Caco-2 (cell line): ENCODE measurements at regions not wholly inside any gene's neighbourhood (a gene's known extent, or its start where the extent isn't known, plus 50 kb on each side); places are given as distances from the start of the nearest gene placed in this dataset.

ENCODE experiments used
- BruUV-seq: library from RNA; stranded (reverse); fragments of 400-500 nt; replicated peaks from 2 replicates; lab custom pipeline; 2021; lab: Mats Ljungman, UMichigan
- CTCF ChIA-PET: fragments of 300-600 bp; sonication (Branson Sonifier 250); formaldehyde crosslinking; loops from one replicate; lab custom pipeline; 2022; ENCODE audit warnings: antibody characterized with exemption; lab: Charles Lee
- POLR2A ChIA-PET: fragments of 300-600 bp; sonication (Branson Sonifier 250); formaldehyde crosslinking; loops from one replicate; lab custom pipeline; 2022; ENCODE audit warnings: antibody characterized with exemption; lab: Charles Lee
- DNase-seq, 2 experiments: peaks; one replicate each; pipeline versions ENCODE4 v3.0.0 to v3.0.0-alpha.2; 2020 to 2022
- H3K27me3 ChIP-seq: replicated peaks from 2 replicates; pipeline ENCODE4 v1.6.0; 2011; ENCODE audit warnings: low read length; ENCODE audit not compliant: control insufficient read depth, insufficient read depth
- H3K36me3 ChIP-seq: 2 replicates; pipeline ENCODE4 v1.5.1; 2011; ENCODE audit warnings: low read length; ENCODE audit not compliant: control insufficient read depth, insufficient read depth
- H3K4me1 ChIP-seq: fragments of 250-450 bp; sonication (Bioruptor Pico); 2 replicates; pipeline ENCODE4 v1.5.1; 2020; ENCODE audit warnings: mild to moderate bottlenecking
- H3K4me3 ChIP-seq: 2 replicates; pipeline ENCODE4 v1.5.1; 2011; ENCODE audit warnings: low read depth, mild to moderate bottlenecking, control low read depth, low read length
- H3K9me3 ChIP-seq: fragments of 250-450 bp; sonication (Bioruptor Pico); 2 replicates; pipeline ENCODE4 v1.5.1; 2020; ENCODE audit warnings: mild to moderate bottlenecking, moderate library complexity
- H3K27ac Mint-ChIP-seq: one replicate; pipeline ENCODE4 v1.8.0; 2022; ENCODE audit warnings: mixed read lengths; ENCODE audit not compliant: unreplicated experiment
- H3K27me3 Mint-ChIP-seq: one replicate; pipeline ENCODE4 v1.8.0; 2022; ENCODE audit warnings: mixed read lengths; ENCODE audit not compliant: insufficient read depth, unreplicated experiment
- H3K36me3 Mint-ChIP-seq: one replicate; pipeline ENCODE4 v1.8.0; 2022; ENCODE audit warnings: mild to moderate bottlenecking, mixed read lengths; ENCODE audit not compliant: insufficient read depth, unreplicated experiment
- H3K4me1 Mint-ChIP-seq: one replicate; pipeline ENCODE4 v1.8.0; 2022; ENCODE audit warnings: low read depth, mixed read lengths; ENCODE audit not compliant: unreplicated experiment
- H3K4me3 Mint-ChIP-seq: one replicate; pipeline ENCODE4 v1.8.0; 2022; ENCODE audit warnings: mild to moderate bottlenecking, moderate library complexity, mixed read lengths; ENCODE audit not compliant: unreplicated experiment
- H3K9me3 Mint-ChIP-seq: one replicate; pipeline ENCODE4 v1.8.0; 2022; ENCODE audit warnings: mixed read lengths; ENCODE audit not compliant: unreplicated experiment
- intact Hi-C: fragments of 100-400 bp; cut with micrococcal nuclease; formaldehyde crosslinking; loops from one replicate; pipeline ENCODE4 v1.10.0; 2022; ENCODE audit not compliant: unreplicated experiment
- TF ChIP-seq, protein P1 (sequence below), 2 experiments: fragments of 200-600 bp in 1 of 2; IDR thresholded peaks; 1 replicate in 1 of 2; 2 replicates in 1 of 2; pipeline versions ENCODE4 v1.5.1 to v1.8.0; 2011 to 2022; ENCODE audit warnings: antibody characterized with exemption in 1 of 2, control low read depth in 1 of 2, inconsistent platforms in 1 of 2, low read depth in 1 of 2, low read length in 1 of 2, mild to moderate bottlenecking in 1 of 2, moderate library complexity in 1 of 2; ENCODE audit not compliant: insufficient read depth in 1 of 2, severe bottlenecking in 1 of 2, unreplicated experiment in 1 of 2

DNA sequence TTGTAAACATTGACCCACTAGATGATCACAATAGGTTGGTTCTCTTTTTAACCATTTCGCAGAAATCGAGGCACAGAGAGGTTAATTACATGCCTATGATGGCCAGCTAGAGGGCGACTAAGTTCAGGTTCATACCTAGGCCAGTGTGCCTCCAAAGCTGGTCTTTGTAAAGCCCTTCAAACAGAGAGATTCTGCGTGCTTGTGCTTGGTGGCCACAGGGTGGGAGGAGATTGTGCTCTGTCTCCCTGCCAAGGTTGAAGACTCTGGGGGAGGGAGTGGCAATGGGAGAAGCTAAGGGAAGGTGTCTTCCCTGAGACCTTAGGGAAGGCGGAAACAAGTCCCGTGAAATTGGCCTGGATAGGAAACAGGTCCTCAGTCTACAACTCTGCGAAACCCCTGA lies 59.1 kb upstream of the RBM15 start:
- H3K4me3 ChIP-seq = no peak overlapping the region
- Mint-ChIP-seq H3K4me3 (no peak overlapping the region), H3K36me3 (no peaks in the 10 kb centered on the region), H3K27me3 (no peaks in the 10 kb centered on the region), H3K9me3 (no peaks in the 10 kb centered on the region), H3K4me1 (no peaks in the 10 kb centered on the region), H3K27ac (no peak overlapping the region)
- ChIA-PET POLR2A (no interaction called here), CTCF (no interaction called here)
- intact Hi-C loops = no loop called here
- no peaks in the 10 kb centered on the region for H3K36me3 ChIP-seq
- DNase-seq = no peak
- BruUV-seq = no TSS peak
- no peaks in the 10 kb centered on the region for H3K27me3 ChIP-seq
- H3K4me1 ChIP-seq = no peaks in the 10 kb centered on the region
- TF ChIP-seq, protein P1, sequence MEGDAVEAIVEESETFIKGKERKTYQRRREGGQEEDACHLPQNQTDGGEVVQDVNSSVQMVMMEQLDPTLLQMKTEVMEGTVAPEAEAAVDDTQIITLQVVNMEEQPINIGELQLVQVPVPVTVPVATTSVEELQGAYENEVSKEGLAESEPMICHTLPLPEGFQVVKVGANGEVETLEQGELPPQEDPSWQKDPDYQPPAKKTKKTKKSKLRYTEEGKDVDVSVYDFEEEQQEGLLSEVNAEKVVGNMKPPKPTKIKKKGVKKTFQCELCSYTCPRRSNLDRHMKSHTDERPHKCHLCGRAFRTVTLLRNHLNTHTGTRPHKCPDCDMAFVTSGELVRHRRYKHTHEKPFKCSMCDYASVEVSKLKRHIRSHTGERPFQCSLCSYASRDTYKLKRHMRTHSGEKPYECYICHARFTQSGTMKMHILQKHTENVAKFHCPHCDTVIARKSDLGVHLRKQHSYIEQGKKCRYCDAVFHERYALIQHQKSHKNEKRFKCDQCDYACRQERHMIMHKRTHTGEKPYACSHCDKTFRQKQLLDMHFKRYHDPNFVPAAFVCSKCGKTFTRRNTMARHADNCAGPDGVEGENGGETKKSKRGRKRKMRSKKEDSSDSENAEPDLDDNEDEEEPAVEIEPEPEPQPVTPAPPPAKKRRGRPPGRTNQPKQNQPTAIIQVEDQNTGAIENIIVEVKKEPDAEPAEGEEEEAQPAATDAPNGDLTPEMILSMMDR (IDR thresholded peaks at IDR 0.05; ENCODE audit: insufficient read depth in 1 of 2, low read depth in 1 of 2, low read length in 1 of 2, severe bottlenecking in 1 of 2, unreplicated experiment in 1 of 2) = no peak
- H3K9me3 ChIP-seq = no peaks in the 10 kb centered on the region

DNA sequence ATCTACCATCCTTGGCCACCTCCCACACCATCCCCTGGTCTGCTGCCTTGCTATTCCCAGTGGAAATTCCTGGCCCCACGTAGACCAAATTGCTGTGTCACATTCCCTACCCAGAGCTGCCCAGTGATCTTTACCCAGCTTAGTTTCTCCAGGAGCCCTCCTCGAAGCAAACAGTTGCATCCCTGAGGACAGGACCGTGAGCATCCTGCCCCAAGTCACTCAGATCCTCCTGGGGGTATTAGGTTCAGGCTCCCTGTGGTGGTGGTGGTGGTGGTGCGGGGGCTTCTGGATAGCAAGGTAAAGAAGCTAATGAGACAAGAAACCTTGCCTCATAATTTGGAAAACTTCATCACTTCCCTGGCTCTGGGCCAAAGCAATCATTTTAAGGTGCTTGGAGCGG lies 58.4 kb upstream of the RBM15 start:
- POLR2A ChIA-PET = interaction anchor here (0.6 kb wide), 1 partner anchor 22 kb away, joined by 3 read pairs; no protein-coding TSS in a partner anchor
- intact Hi-C loops = no loop called here
- Histone ChIP-seq H3K4me3 (no peak overlapping the region), H3K4me1 (no peaks in the 10 kb centered on the region), H3K27me3 (no peaks in the 10 kb centered on the region), H3K9me3 (no peaks in the 10 kb centered on the region), H3K36me3 (no peaks in the 10 kb centered on the region)
- Mint-ChIP-seq H3K4me3 (no peak overlapping the region), H3K36me3 (no peaks in the 10 kb centered on the region), H3K27me3 (no peaks in the 10 kb centered on the region), H3K27ac (no peak overlapping the region), H3K4me1 (no peaks in the 10 kb centered on the region), H3K9me3 (no peaks in the 10 kb centered on the region)
- TF ChIP-seq, protein P1 (IDR thresholded peaks at IDR 0.05; ENCODE audit: insufficient read depth in 1 of 2, low read depth in 1 of 2, low read length in 1 of 2, severe bottlenecking in 1 of 2, unreplicated experiment in 1 of 2) = no peak
- BruUV-seq = no TSS peak
- CTCF ChIA-PET = interaction anchor here (1.2 kb wide), 1 partner anchor 32 kb away, joined by 6 read pairs; no protein-coding TSS in a partner anchor
- DNase-seq = no peak

DNA sequence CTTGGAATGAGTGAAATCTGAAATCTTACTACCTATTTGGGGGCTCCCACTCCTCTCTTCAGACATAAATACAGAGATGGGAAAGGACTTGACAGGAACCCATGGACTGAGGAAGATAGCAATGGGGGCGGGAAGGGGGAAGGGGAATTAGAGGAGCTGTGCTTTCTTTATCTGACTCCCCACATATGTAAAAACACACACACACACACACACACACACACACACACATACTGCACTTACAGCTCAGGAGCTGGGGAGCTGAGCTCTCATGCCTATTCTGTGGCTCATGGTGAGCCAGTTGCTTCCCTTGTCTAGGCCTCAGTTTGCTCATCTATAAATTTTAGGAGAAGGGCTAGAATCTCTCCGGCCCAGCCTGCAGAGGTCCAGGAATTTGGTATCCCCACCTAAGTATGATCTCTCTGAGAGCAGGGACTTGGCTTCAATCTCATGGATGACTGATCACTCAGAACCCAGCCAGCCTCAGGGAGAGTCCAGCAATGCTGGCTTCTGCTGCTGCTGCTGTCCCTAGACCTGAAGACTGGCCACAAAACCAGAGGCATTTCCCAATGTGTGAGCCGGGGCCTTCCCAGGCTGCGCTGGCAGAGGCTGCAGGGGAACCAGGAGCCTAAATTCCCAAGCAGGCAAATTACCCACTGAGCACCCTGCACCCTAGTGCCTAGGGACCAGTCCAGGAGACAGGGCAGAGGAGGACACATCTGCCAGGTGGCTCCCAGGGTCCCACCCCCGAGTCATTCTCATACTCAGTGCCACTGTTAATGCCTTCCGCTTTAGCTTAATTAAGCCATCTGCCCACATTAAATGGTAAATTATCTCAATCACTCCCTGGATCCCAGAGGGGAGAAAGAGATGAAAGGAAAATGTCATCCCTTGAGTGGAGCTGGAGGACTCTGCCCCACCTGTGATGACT lies 57.5 kb upstream of the RBM15 start:
- intact Hi-C loops = no loop called here
- CTCF ChIA-PET = interaction anchor here (1.2 kb wide), 1 partner anchor 31 kb away, joined by 6 read pairs; no protein-coding TSS in a partner anchor

More for the DNA sequence above, 57.5 kb upstream of the RBM15 start:
- H3K4me3 ChIP-seq = no peak overlapping the region
- no peak overlapping the region for H3K4me3 Mint-ChIP-seq
- H3K4me1 Mint-ChIP-seq = no peaks in the 10 kb centered on the region
- TF ChIP-seq, protein P1 (IDR thresholded peaks at IDR 0.05; ENCODE audit: insufficient read depth in 1 of 2, low read depth in 1 of 2, low read length in 1 of 2, severe bottlenecking in 1 of 2, unreplicated experiment in 1 of 2) = no peak
- H3K4me1 ChIP-seq = no peaks in the 10 kb centered on the region
- BruUV-seq = no TSS peak
- H3K36me3 Mint-ChIP-seq = no peaks in the 10 kb centered on the region
- DNase-seq = no peak
- no peaks in the 10 kb centered on the region for H3K9me3 Mint-ChIP-seq
- H3K9me3 ChIP-seq = no peaks in the 10 kb centered on the region
- H3K27me3 ChIP-seq = no peaks in the 10 kb centered on the region
- POLR2A ChIA-PET = interaction anchor here (0.6 kb wide), 1 partner anchor 21 kb away, joined by 3 read pairs; no protein-coding TSS in a partner anchor
- no peaks in the 10 kb centered on the region for H3K36me3 ChIP-seq
- no peak overlapping the region for H3K27ac Mint-ChIP-seq
- no peaks in the 10 kb centered on the region for H3K27me3 Mint-ChIP-seq
